ENCODE measurements at regions not wholly inside any gene's neighbourhood (a gene's known extent, or its start where the extent isn't known, plus 50 kb on each side); places are given as distances from the start of the nearest gene placed in this dataset.
"Not testable (repeated sequence)": the region's sequence is repeated elsewhere in the genome, so short reads cannot be mapped to it uniquely, and the experiment has no call there.

DNA sequence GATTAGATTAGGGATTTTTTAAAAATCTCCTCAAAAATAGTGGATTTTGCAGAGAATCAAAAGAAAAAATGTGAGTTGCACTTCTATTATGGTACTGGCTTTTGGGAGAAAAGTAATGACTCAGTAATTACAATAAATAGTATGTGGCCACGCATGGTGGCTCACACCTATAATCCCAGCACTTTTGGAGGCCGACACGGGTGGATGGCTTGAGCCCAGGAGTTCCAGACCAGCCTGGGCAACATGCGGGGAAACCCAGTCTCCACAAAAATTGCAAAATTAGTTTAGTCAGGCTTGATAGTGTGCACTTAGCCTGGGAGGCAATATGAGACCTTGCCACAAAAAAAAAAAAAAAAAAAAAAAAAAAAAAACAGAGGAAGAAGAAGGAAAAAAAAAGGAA, 1098.2 kb downstream of the ZPLD1 start:
- WGBS, 2 donors: 81 to 95% methylated on average over 4 of the region's 4 CpGs
- peaks cover 0 to 7% (median 5%) of the 10 kb centered on the region in 3 donors for H3K9me3 ChIP-seq
- TF ChIP-seq POLR2A (IDR thresholded peaks at IDR 0.05): no peak
- H3K4me3 ChIP-seq: no peak overlapping the region
- DNase-seq: no peak
- no peaks in the 10 kb centered on the region for H3K4me1 ChIP-seq
- H3K36me3 ChIP-seq: no peaks in the 10 kb centered on the region
- H3K27me3 ChIP-seq: no peaks in the 10 kb centered on the region
- no peak overlapping the region for H3K27ac ChIP-seq
- intact Hi-C loops (cut with DNase I): no loop called here

DNA sequence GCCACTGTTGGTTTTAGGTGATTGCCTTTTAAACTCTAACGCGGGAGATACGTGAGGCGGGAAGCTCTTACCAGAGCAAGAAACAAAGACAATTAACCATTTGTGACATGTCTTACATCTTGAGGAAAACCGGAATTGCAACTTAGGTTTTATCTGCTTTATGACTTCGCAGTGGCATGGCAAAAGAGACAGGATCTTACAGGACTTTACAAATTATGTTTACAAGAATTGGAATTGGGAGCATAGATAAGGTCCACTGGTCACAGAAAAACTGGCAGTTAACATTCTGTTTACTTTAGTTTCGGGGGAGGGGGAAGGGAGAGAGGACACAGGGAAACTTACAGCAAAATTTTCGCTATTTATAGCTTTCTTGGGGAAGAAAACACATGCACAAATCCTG, 1119.6 kb downstream of the ZPLD1 start:
- TF ChIP-seq, protein P1, sequence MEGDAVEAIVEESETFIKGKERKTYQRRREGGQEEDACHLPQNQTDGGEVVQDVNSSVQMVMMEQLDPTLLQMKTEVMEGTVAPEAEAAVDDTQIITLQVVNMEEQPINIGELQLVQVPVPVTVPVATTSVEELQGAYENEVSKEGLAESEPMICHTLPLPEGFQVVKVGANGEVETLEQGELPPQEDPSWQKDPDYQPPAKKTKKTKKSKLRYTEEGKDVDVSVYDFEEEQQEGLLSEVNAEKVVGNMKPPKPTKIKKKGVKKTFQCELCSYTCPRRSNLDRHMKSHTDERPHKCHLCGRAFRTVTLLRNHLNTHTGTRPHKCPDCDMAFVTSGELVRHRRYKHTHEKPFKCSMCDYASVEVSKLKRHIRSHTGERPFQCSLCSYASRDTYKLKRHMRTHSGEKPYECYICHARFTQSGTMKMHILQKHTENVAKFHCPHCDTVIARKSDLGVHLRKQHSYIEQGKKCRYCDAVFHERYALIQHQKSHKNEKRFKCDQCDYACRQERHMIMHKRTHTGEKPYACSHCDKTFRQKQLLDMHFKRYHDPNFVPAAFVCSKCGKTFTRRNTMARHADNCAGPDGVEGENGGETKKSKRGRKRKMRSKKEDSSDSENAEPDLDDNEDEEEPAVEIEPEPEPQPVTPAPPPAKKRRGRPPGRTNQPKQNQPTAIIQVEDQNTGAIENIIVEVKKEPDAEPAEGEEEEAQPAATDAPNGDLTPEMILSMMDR (IDR thresholded peaks at IDR 0.05): no peak
- no peak for TF ChIP-seq POLR2A (IDR thresholded peaks at IDR 0.05)
- no peak overlapping the region for H3K4me3 ChIP-seq
- no peaks in the 10 kb centered on the region for H3K36me3 ChIP-seq
- intact Hi-C loops (cut with DNase I): no loop called here
- H3K27ac ChIP-seq: no peak overlapping the region
- no peaks in the 10 kb centered on the region for H3K4me1 ChIP-seq
- H3K27me3 ChIP-seq: no peaks in the 10 kb centered on the region
- no peak for DNase-seq
- no peaks in the 10 kb centered on the region for H3K9me3 ChIP-seq
- WGBS, 2 donors: 28 to 52% methylated on average over 8 of the region's 8 CpGs

DNA sequence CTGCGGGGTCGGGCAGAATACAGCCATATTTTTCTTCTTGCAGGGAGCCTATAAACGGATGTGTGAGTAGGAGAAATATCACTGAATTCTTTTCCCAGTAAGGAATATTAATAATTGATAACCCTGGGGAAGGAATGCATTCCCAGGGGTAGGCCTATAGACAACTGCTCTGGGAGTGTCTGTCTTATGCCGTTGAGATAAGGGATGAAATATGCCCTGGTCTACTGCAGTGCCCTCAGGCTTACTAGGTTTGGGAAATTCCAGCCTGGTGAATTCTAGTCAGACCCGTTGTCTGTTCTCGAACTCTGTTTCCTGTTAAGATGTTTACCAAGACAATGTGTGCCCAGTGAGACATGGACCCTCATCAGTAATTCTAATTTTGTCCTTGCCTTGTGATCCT, 1129.3 kb downstream of the ZPLD1 start:
- WGBS, 2 donors: 72 to 81% methylated on average over 6 of the region's 6 CpGs
- H3K36me3 ChIP-seq; DNase-seq; H3K27me3 ChIP-seq; H3K9me3 ChIP-seq; H3K4me1 ChIP-seq; H3K27ac ChIP-seq; H3K4me3 ChIP-seq; intact Hi-C loops (cut with DNase I): not testable (repeated sequence)

DNA sequence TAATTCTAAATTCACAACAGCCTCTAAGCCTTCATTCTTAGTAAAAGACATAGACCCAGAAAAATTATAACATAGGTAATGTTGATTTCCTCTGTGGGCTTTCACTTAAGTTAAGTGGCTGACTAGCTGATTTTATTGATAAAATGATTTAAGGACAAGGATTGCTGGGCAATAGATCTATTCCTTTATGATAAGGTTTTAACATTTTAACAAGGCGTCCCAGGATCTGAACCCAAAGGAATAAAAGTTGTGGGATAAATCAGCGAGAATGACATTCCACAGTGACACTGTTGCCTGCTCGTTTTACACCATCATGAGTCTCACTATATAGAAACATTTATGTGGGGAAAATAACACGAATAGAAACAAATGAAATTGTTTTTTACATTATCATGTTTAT, 1151.0 kb downstream of the ZPLD1 start:
- Histone ChIP-seq H3K4me1 (no peaks in the 10 kb centered on the region), H3K36me3 (no peaks in the 10 kb centered on the region), H3K4me3 (no peak overlapping the region), H3K27ac (no peak overlapping the region), H3K9me3 (no peaks in the 10 kb centered on the region), H3K27me3 (no peaks in the 10 kb centered on the region)
- WGBS, 2 donors: 56 to 58% methylated on average over 4 of the region's 4 CpGs
- intact Hi-C loops (cut with DNase I): no loop called here
- TF ChIP-seq POLR2A (IDR thresholded peaks at IDR 0.05): no peak
- TF ChIP-seq, protein P1 (IDR thresholded peaks at IDR 0.05): no peak
- no peak for DNase-seq

DNA sequence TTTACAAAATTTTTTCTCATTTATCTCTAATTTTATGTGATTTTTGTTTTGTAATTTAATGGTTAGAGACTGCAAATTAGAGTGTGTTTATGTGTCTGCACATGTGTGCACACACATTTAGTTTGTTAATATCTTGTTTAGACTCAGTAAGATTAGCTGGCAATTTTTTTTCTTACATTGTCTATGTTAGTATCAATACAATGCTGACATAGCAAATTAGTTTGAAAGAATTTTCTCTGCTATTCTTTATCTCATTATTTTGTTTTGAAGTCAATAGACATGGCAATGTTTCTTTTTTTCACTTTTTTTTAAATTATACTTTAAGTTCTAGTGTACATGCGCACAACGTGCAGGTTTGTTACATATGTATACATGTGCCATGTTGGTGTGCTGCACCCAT, 1155.0 kb downstream of the ZPLD1 start:
- Histone ChIP-seq H3K27ac (no peak overlapping the region), H3K9me3 (no peaks in the 10 kb centered on the region), H3K27me3 (no peaks in the 10 kb centered on the region), H3K4me3 (no peak overlapping the region), H3K36me3 (no peaks in the 10 kb centered on the region), H3K4me1 (no peaks in the 10 kb centered on the region)
- 79 to 100% methylated on average over 2 of the region's 2 CpGs for WGBS, 2 donors
- TF ChIP-seq, protein P1 (IDR thresholded peaks at IDR 0.05): no peak
- no peak for TF ChIP-seq POLR2A (IDR thresholded peaks at IDR 0.05)
- intact Hi-C loops (cut with DNase I): no loop called here
- no peak for DNase-seq

DNA sequence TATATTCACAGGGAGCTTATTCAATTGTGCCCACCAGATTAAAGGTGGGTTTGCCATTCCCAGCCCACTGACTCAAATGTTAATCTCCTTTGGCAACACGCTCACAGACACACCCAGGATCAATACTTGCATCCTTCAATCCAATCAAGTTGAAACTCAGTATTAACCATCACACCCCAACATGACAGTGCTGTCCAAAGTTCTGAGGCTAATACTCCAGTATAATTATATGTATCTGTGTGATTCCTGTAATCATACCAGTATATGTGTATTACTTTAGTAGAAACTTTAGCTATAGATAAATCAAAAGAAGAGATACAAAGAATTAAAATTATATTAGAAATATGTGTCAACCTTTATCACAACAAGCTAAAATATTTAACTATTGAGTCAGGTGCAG, 1166.0 kb downstream of the ZPLD1 start:
- Histone ChIP-seq H3K9me3 (no peaks in the 10 kb centered on the region), H3K27me3 (no peaks in the 10 kb centered on the region), H3K4me3 (no peak overlapping the region), H3K4me1 (no peaks in the 10 kb centered on the region), H3K27ac (no peak overlapping the region), H3K36me3 (no peaks in the 10 kb centered on the region)
- no peak for DNase-seq
- TF ChIP-seq POLR2A (IDR thresholded peaks at IDR 0.05): no peak
- TF ChIP-seq, protein P1 (IDR thresholded peaks at IDR 0.05): no peak
- WGBS, 2 donors: 23 to 91% methylated on average over 1 of the region's 1 CpG
- intact Hi-C loops (cut with DNase I): no loop called here
